HG03139 (cell line): ENCODE measurements at regions not wholly inside any gene's neighbourhood (a gene's known extent, or its start where the extent isn't known, plus 50 kb on each side); places are given as distances from the start of the nearest gene placed in this dataset.
A peak's percentile ranks its signal among the peaks of the same experiment; 100 is the strongest.

Experiments used
- ATAC-seq: cut with Tn5 transposase; IDR thresholded peaks from one replicate; pipeline ENCODE4 v1.9.1; 2021; ENCODE audit not compliant: unreplicated experiment

GRCh38 chr1:199669916-199670315 is 357.6 kb upstream of the NR5A2 start:
- no peak for ATAC-seq

- ATAC-seq: no peak
These were observed 355.8 kb upstream of the NR5A2 start for GRCh38 chr1:199671684-199672083.

- ATAC-seq: no peak
These were observed 351.6 kb upstream of the NR5A2 start for GRCh38 chr1:199675937-199676336.

- no peak for ATAC-seq
These were observed 348.7 kb upstream of the NR5A2 start for GRCh38 chr1:199678771-199679170.

GRCh38 chr1:199682081-199682480 is 345.4 kb upstream of the NR5A2 start:
- ATAC-seq: no peak

GRCh38 chr1:199684686-199685273 is 342.7 kb upstream of the NR5A2 start:
- ATAC-seq: peak; percentile 92

GRCh38 chr1:199685369-199685768 is 342.1 kb upstream of the NR5A2 start:
- no peak for ATAC-seq

GRCh38 chr1:199687321-199687720 is 340.2 kb upstream of the NR5A2 start:
- no peak for ATAC-seq

GRCh38 chr1:199688133-199688676 is 339.3 kb upstream of the NR5A2 start:
- no peak for ATAC-seq

GRCh38 chr1:199688774-199689173 is 338.7 kb upstream of the NR5A2 start:
- no peak for ATAC-seq

GRCh38 chr1:199690496-199690895 is 337.0 kb upstream of the NR5A2 start:
- no peak for ATAC-seq

GRCh38 chr1:199691540-199691939 is 336.0 kb upstream of the NR5A2 start:
- ATAC-seq: no peak

GRCh38 chr1:199693724-199694123 is 333.8 kb upstream of the NR5A2 start:
- ATAC-seq: no peak

GRCh38 chr1:199696225-199696624 is 331.3 kb upstream of the NR5A2 start:
- ATAC-seq: no peak

- ATAC-seq: no peak
These were observed 329.3 kb upstream of the NR5A2 start for GRCh38 chr1:199698222-199698621.

- no peak for ATAC-seq
These were observed 327.0 kb upstream of the NR5A2 start for GRCh38 chr1:199700551-199700950.

- no peak for ATAC-seq
These were observed 325.8 kb upstream of the NR5A2 start for GRCh38 chr1:199701726-199702125.

GRCh38 chr1:199704231-199704630 is 323.3 kb upstream of the NR5A2 start:
- no peak for ATAC-seq

GRCh38 chr1:199705825-199706224 is 321.7 kb upstream of the NR5A2 start:
- no peak for ATAC-seq

GRCh38 chr1:199706826-199707606 is 320.5 kb upstream of the NR5A2 start:
- ATAC-seq: no peak

GRCh38 chr1:199710974-199711373 is 316.5 kb upstream of the NR5A2 start:
- ATAC-seq: no peak

- ATAC-seq: no peak
These were observed 310.8 kb upstream of the NR5A2 start for GRCh38 chr1:199716729-199717128.
